ENCODE measurements at regions not wholly inside any gene's neighbourhood (a gene's known extent, or its start where the extent isn't known, plus 50 kb on each side); places are given as distances from the start of the nearest gene placed in this dataset.
"Not testable (repeated sequence)": the region's sequence is repeated elsewhere in the genome, so short reads cannot be mapped to it uniquely, and the experiment has no call there.

GRCh38 chr10:9926881-9927280 is 1090.8 kb upstream of the CELF2 start:
- DNase-seq (ENCODE audit: low spot score) (no peak), ATAC-seq (ENCODE audit: low FRiP score) (no peak)
- TF ChIP-seq CTCF (IDR thresholded peaks at IDR 0.05): no peak

GRCh38 chr10:9939716-9940115 is 1078.0 kb upstream of the CELF2 start:
- ATAC-seq (ENCODE audit: low FRiP score) (no peak), DNase-seq (ENCODE audit: low spot score) (no peak)
- TF ChIP-seq CTCF (IDR thresholded peaks at IDR 0.05): no peak

GRCh38 chr10:9944690-9945089 is 1073.0 kb upstream of the CELF2 start:
- no peak for DNase-seq (ENCODE audit: low spot score)
- TF ChIP-seq CTCF (IDR thresholded peaks at IDR 0.05): no peak
- no peak for ATAC-seq (ENCODE audit: low FRiP score)

- no peak for DNase-seq (ENCODE audit: low spot score)
- TF ChIP-seq CTCF (IDR thresholded peaks at IDR 0.05): no peak
- ATAC-seq (ENCODE audit: low FRiP score): no peak
These were observed 1067.6 kb upstream of the CELF2 start for GRCh38 chr10:9950070-9950469.

- no peak for ATAC-seq (ENCODE audit: low FRiP score)
- DNase-seq (ENCODE audit: low spot score): no peak
- TF ChIP-seq CTCF (IDR thresholded peaks at IDR 0.05): no peak
These were observed 1066.0 kb upstream of the CELF2 start for GRCh38 chr10:9951481-9952257.

GRCh38 chr10:9957351-9957750 is 1060.3 kb upstream of the CELF2 start:
- no peak for TF ChIP-seq CTCF (IDR thresholded peaks at IDR 0.05)
- DNase-seq (ENCODE audit: low spot score) (no peak), ATAC-seq (ENCODE audit: low FRiP score) (no peak)

- not testable (repeated sequence) for ATAC-seq (ENCODE audit: low FRiP score); DNase-seq (ENCODE audit: low spot score)
These were observed 1059.8 kb upstream of the CELF2 start for GRCh38 chr10:9957876-9958275.
